GM11168 (cell line): ENCODE measurements at regions not wholly inside any gene's neighbourhood (a gene's known extent, or its start where the extent isn't known, plus 50 kb on each side); places are given as distances from the start of the nearest gene placed in this dataset.

Experiments used
- in situ Hi-C: fragments of 300-500 bp; cut with MboI; formaldehyde crosslinking; loops from one replicate; pipeline ENCODE4 v1.12.0; 2022; ENCODE audit warnings: low sequenced_read_pairs; ENCODE audit not compliant: unreplicated experiment

- in situ Hi-C loops = no loop called here
These were observed 1262.5 kb downstream of the EFNB2 start for GRCh38 chr13:105272660-105273631.

DNA sequence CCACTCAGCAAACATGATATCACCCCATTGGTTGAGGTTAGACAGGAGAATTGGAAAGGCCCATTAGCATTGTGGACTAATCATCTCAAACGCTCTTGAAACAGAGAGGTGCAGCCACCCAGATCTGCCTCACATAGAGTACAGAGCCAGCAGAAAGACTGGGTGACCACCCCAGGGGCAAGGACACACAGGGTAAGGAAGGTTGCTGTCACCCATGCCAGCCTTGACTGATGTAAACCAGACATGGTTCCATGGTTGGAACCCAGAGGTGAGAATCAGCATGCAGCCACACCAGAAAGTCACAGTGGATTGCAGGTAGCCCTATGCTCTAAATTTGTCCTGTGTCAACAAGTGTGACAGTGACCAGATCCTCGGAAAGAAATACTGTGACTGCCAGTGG lies 1268.8 kb downstream of the EFNB2 start:
- in situ Hi-C loops = no loop called here

DNA sequence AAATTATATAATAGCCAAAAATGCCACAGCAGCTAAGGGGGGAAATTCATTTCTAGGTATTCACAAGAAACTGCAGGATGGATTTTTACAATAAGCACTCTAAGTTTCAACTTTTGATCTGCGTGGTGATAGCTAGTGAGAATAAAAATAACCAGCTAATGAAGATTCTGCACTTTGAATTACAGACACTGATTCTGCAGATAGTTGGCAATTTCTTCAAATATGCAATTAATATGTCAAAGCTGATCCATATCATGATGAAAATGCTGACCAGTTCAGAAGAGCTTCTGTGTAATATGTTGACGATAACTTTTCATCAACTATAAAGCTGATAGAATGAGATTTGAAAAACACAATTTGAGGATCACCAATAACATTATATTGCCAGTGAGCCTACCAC lies 1272.9 kb downstream of the EFNB2 start:
- in situ Hi-C loops = no loop called here

GRCh38 chr13:105259426-105259825 lies 1276.0 kb downstream of the EFNB2 start:
- in situ Hi-C loops = no loop called here

DNA sequence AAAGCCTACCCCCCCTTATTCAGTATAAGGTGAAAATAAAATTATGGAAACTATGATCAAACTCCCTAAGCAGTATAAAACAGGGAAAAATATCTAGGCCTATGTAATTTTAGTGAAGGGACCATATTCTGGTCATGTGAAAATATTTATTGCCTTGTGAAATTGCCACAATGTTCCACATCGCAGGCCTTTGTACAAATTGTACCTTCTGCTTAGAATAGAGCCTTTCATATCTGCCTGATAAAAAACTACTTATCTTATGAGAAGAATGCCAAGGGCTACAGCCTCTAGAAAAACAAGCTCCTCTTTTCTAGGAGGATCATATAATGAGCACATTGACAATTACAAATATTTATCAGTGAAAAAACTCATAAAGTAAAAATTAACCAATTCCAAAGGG lies 1280.0 kb downstream of the EFNB2 start:
- in situ Hi-C loops = no loop called here

DNA sequence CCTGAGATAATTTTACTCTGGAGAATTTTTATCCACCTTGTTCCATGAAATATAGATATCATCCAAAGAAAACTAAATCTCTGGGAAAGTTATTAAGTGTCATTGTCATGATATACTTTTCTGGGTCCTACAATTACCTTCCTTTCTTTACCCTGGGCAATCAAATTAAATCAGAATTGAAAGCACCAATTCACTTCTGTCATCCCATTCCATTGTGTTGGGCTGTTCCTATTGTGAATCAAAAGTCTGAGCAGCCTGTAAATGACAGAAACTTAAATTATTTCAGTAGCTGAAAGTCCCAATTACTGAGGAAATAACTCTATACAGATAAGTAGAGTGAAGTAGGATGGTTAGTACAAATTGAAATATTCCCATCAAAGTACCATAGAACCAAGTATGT lies 1284.2 kb downstream of the EFNB2 start:
- in situ Hi-C loops = no loop called here

DNA sequence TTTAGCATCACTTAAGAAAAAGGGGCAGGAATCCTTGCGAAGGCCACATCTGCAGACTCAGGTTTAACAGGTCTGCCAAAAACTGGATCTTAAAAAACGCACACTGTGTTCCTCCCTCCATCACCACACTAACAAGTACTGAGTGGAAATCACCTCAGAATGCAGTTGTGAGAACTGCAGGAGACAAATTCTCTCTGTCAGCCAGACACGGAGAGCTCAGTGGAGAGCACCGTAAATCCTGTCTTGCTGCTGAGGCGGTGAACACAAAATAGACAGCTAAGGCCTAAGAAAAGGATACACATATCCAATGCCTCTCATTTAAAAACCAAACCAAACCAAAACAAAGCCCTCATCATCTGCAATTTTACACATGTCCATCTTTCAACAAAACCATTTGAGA lies 1287.6 kb downstream of the EFNB2 start:
- in situ Hi-C loops = no loop called here

DNA sequence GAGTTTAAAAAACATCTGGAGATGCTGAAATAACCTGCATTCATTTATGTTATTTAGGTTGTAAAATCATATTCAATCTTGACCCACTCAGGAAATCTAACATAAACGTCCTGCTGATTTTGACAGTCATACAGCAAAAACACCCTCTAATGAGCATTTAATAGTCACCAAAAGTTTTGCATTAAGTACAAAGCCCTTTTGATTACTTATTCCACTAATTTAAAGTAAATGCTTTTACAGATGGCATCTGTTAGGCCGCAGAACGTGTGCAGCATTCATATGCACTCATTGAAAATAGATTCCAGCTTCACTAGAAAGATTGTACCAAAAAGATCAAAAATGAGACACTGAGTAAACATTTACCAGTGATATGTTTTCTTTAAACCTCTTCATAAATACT lies 1295.1 kb downstream of the EFNB2 start:
- in situ Hi-C loops = no loop called here

DNA sequence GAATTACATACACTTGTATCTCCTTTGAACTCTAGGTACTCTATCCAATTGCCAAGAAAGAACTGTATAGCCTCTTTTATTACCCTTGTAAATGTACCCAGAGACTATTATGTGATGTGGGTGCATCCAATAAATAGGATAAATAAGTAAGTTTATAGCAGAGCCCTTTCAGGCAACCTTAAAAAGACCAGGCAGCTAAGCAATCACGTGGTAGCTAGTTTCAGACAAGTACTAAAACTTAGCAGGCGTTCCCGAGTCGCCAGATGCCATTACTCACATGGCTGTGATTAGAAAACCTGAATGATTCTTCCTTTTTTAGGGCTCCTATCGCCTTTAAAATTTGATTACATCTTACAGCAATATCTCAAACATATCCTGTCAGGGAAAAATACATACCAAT lies 1303.0 kb downstream of the EFNB2 start:
- in situ Hi-C loops = no loop called here

DNA sequence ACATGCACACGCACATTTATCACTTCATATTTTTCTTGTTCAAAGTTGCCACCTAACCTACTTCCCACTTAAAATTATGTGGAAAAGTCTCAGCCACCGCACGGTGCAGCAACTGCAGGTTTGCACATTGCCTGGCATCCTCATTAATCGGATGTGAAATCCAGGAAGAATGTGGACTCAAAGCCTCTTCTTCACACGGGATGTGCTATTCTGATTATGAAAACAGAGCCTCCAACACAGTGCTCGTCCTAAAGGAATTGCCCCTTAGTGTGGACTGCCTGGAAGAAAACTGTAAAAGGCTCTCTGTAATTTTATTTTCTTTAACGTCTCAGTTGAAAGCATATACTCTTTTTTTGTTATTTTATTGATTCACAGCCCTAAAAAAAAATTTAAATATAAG lies 1303.5 kb downstream of the EFNB2 start:
- in situ Hi-C loops = no loop called here

- in situ Hi-C loops = no loop called here
These were observed 1303.9 kb downstream of the EFNB2 start for GRCh38 chr13:105231579-105231978.

GRCh38 chr13:105220881-105221280 lies 1314.6 kb downstream of the EFNB2 start:
- in situ Hi-C loops = loop anchor here (25.0 kb wide), 1 partner anchor 459 kb away; no protein-coding TSS in a partner anchor

GRCh38 chr13:105220063-105220462 lies 1315.4 kb downstream of the EFNB2 start:
- in situ Hi-C loops = loop anchor here (25.0 kb wide), 1 partner anchor 458 kb away; no protein-coding TSS in a partner anchor

GRCh38 chr13:105219651-105220050 lies 1315.8 kb downstream of the EFNB2 start:
- in situ Hi-C loops = loop anchor here (25.0 kb wide), 1 partner anchor 457 kb away; no protein-coding TSS in a partner anchor

DNA sequence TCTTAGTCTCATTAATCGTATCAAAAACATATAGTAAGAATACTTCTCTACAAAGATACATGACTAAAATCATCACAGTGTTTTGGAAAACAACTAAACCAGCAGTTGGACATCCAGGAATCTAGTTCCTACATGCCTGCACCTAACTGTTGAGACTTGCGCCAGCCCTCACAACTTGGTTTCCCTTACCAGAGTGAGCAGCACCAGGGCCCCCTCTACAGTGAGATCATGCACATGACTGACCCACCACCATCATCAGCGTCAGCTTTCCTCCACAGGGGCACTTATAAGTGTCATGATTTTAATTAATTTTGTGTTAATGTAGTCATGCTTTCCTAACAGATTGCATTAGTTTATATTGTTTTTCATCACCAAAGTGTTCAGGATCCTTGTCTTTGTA lies 1322.0 kb downstream of the EFNB2 start:
- in situ Hi-C loops = loop anchor here (25.0 kb wide), 1 partner anchor 451 kb away; no protein-coding TSS in a partner anchor

DNA sequence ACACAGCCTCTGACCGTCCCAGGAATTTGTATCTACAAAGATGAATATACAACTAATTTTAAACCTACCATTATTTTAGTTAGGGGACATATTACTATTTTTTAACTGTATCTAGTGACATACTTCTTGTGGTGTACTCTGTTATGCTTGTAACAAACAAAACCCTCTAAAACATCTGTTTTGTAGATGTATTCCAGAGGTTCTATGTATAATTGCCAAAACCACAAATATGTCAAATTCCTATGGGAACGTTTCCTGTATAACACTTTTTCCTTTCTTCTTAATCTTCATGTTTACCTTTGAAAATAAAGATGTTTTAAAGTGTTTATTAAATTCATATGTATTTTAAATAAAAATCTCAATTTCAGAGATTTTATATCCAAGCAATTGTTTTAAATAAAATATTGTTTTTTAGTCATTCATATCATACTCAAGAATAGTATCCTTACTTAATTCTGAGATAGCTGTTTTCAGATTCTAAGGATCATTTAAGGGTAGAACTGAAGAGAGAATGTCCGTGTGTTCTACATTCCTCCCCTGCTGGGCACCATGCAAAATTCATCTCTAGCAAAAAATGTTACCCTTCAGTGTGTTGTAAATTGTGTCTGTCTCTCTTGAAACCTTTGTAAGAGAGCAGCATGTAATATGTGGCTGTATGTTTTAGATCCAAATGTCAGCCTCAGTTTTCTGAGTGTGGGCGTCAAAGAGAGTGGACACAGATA lies 1327.7 kb downstream of the EFNB2 start:
- in situ Hi-C loops = loop anchor here (25.0 kb wide), 1 partner anchor 445 kb away; no protein-coding TSS in a partner anchor

DNA sequence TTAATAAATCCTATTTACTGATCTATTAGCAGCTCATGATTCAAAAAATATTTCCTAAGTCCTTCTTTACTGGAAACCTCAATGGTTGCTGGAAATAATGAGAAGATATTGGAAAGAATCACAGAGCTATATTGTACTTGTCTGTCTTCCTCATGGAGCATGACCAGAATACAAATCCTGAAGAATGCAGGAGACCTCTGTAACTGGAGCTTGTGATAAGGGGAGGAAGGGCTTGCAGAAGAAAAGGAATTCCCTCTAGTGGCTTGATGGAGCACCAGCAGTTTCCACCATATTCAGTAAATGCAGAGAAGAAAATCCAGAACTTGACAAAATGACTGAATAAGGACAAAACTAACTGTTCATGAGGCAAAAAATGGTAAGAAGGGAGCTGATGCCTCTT lies 1333.1 kb downstream of the EFNB2 start:
- in situ Hi-C loops = loop anchor here (25.0 kb wide), 1 partner anchor 440 kb away; no protein-coding TSS in a partner anchor

DNA sequence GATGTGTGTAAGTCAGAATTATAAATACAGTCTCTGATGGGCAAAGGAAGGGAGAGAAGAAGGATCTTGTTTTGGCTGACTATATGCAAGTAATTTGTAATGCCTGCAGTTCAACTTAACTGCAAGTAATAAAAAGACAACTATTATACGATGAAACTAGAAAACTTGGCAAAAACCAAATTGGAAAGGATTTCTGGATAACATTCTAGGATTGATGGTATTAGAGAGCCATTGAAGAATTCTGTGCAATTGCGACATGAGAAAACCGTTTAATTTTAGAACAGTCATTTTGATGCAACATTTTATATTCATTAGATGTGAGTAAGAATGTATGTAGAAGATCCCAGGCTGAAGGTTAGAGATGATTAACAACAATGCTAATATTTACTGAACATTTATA lies 1334.1 kb downstream of the EFNB2 start:
- in situ Hi-C loops = loop anchor here (25.0 kb wide), 1 partner anchor 439 kb away; no protein-coding TSS in a partner anchor

DNA sequence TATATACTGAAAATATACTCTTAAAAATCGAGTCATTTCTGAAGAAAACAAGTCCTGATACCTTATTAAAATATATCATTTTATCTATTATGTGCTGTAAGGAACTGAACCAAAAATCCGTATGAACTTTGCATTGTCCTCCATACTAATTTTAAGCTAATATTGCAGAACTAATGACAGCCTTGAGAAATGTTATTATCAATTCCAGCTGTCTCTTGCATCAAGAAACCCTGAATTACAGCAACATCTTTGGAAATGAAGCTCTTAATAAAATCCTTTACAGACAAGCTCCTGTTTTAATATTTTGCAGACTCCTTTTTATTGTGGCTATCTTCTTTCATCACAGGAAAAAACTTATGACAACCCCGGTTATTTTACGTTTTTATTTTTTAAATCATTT lies 1335.3 kb downstream of the EFNB2 start:
- in situ Hi-C loops = loop anchor here (25.0 kb wide), 1 partner anchor 438 kb away; no protein-coding TSS in a partner anchor

DNA sequence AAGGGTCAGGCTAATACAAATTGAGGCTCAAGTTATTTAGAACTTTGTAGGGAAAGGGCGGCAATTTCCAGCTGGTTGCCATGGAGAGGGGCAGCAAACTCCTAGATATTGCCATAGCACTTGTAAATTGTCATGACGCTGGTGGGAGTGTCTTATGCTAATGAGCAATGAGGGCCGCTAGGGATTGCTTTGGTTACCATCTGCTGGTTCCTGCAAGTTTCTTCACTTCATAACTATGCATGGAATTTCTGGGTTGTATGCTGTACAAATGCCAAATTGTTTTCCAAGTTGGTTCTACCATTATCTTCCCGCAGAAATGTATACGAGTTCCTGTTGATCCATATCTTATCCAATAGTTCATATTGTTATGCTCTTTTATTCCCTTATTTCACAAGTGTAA lies 1339.4 kb downstream of the EFNB2 start:
- in situ Hi-C loops = no loop called here

DNA sequence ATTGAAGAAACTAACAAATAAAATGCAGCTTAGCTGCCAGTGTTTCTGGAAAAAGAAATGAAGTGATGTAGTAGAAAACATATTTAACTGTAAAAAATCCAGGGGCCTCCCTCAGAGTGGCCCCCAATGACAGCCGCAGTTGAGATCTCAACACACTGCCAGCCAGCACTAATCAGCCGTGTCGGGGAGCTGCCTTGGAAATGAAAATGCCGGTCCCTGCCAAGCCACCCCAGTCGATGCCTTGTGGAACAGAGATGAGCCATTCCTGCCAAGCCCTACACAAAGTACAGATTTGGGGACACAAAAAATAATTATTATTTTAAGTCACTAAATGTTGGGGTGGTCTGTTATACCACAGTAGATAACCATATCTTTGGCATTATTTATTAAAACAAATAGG lies 1342.4 kb downstream of the EFNB2 start:
- in situ Hi-C loops = no loop called here
